ENCODE measurements at regions not wholly inside any gene's neighbourhood (a gene's known extent, or its start where the extent isn't known, plus 50 kb on each side); places are given as distances from the start of the nearest gene placed in this dataset.

- no peak for TF ChIP-seq CTCF (conservative IDR thresholded peaks at IDR 0.05; ENCODE audit: low read depth, low read length)
- no peak for DNase-seq (ENCODE audit: low read depth)
- no peak overlapping the region for H3K4me3 ChIP-seq (ENCODE audit: low read depth, low read length)
These were observed 165.8 kb downstream of the MELK start for GRCh38 chr9:36738318-36738976.

GRCh38 chr9:36739373-36740116 is 166.8 kb downstream of the MELK start:
- no peak for TF ChIP-seq CTCF (conservative IDR thresholded peaks at IDR 0.05; ENCODE audit: low read depth, low read length)
- no peak for DNase-seq (ENCODE audit: low read depth)
- no peak overlapping the region for H3K4me3 ChIP-seq (ENCODE audit: low read depth, low read length)

GRCh38 chr9:36742264-36742663 is 169.6 kb downstream of the MELK start:
- TF ChIP-seq CTCF (conservative IDR thresholded peaks at IDR 0.05; ENCODE audit: low read depth, low read length) = no peak
- no peak for DNase-seq (ENCODE audit: low read depth)
- H3K4me3 ChIP-seq (ENCODE audit: low read depth, low read length) = no peak overlapping the region

GRCh38 chr9:36744678-36745077 is 172.0 kb downstream of the MELK start:
- no peak for TF ChIP-seq CTCF (conservative IDR thresholded peaks at IDR 0.05; ENCODE audit: low read depth, low read length)
- DNase-seq (ENCODE audit: low read depth) = no peak
- H3K4me3 ChIP-seq (ENCODE audit: low read depth, low read length) = no peak overlapping the region

GRCh38 chr9:36745977-36746376 is 173.3 kb downstream of the MELK start:
- DNase-seq (ENCODE audit: low read depth) = no peak
- no peak overlapping the region for H3K4me3 ChIP-seq (ENCODE audit: low read depth, low read length)
- TF ChIP-seq CTCF (conservative IDR thresholded peaks at IDR 0.05; ENCODE audit: low read depth, low read length) = no peak

- DNase-seq (ENCODE audit: low read depth) = no peak
- TF ChIP-seq CTCF (conservative IDR thresholded peaks at IDR 0.05; ENCODE audit: low read depth, low read length) = no peak
- no peak overlapping the region for H3K4me3 ChIP-seq (ENCODE audit: low read depth, low read length)
These were observed 173.7 kb downstream of the MELK start for GRCh38 chr9:36746415-36746814.

All from epithelial cell of proximal tubule (primary cell).